Calu3 (cell line): ENCODE measurements at regions not wholly inside any gene's neighbourhood (a gene's known extent, or its start where the extent isn't known, plus 50 kb on each side); places are given as distances from the start of the nearest gene placed in this dataset.

Experiments
- BruUV-seq: library from RNA; stranded (reverse); fragments of 400-500 nt; replicated peaks from 2 replicates; lab custom pipeline; 2021; lab: Mats Ljungman, UMichigan
- CTCF ChIA-PET: fragments of 300-600 bp; sonication (Branson Sonifier 250); formaldehyde crosslinking; loops from one replicate; lab custom pipeline; 2022; ENCODE audit warnings: antibody characterized with exemption; lab: Charles Lee
- DNase-seq: peaks from one replicate; pipeline ENCODE4 v3.0.0; 2022
- H3K27ac Mint-ChIP-seq: one replicate; pipeline ENCODE4 v1.8.0; 2022; ENCODE audit warnings: mixed read lengths; ENCODE audit not compliant: unreplicated experiment
- H3K27me3 Mint-ChIP-seq: one replicate; pipeline ENCODE4 v1.8.0; 2022; ENCODE audit warnings: mixed read lengths; ENCODE audit not compliant: unreplicated experiment
- H3K36me3 Mint-ChIP-seq: one replicate; pipeline ENCODE4 v1.8.0; 2022; ENCODE audit warnings: mild to moderate bottlenecking, moderate library complexity, mixed read lengths; ENCODE audit not compliant: insufficient read depth, unreplicated experiment
- H3K4me1 Mint-ChIP-seq: one replicate; pipeline ENCODE4 v1.8.0; 2022; ENCODE audit warnings: mild to moderate bottlenecking, low read depth, mixed read lengths; ENCODE audit not compliant: unreplicated experiment
- H3K4me3 Mint-ChIP-seq: one replicate; pipeline ENCODE4 v1.8.0; 2022; ENCODE audit warnings: mild to moderate bottlenecking, low read depth, moderate library complexity, mixed read lengths; ENCODE audit not compliant: unreplicated experiment
- H3K9me3 Mint-ChIP-seq: one replicate; pipeline ENCODE4 v1.8.0; 2022; ENCODE audit warnings: low read depth, mixed read lengths; ENCODE audit not compliant: unreplicated experiment
- CTCF ChIP-seq: fragments of 200-600 bp; IDR thresholded peaks from one replicate; pipeline ENCODE4 v1.8.0; 2022; ENCODE audit warnings: antibody characterized with exemption; ENCODE audit not compliant: unreplicated experiment
- intact Hi-C: fragments of 100-400 bp; cut with micrococcal nuclease; formaldehyde crosslinking; loops from one replicate; pipeline ENCODE4 v1.10.0; 2022; ENCODE audit not compliant: unreplicated experiment

GRCh38 chr4:130545171-130545570 is 1449.2 kb downstream of the C4orf33 start:
- no peak for TF ChIP-seq CTCF
- Mint-ChIP-seq H3K4me1 (peaks cover 8% of the 10 kb centered on the region), H3K27ac (no peak overlapping the region), H3K4me3 (no peak overlapping the region), H3K9me3 (no peaks in the 10 kb centered on the region), H3K27me3 (no peaks in the 10 kb centered on the region), H3K36me3 (no peaks in the 10 kb centered on the region)
- intact Hi-C loops: no loop called here
- CTCF ChIA-PET: no interaction called here
- DNase-seq: no peak
- BruUV-seq: no TSS peak

GRCh38 chr4:130545596-130545995 is 1449.6 kb downstream of the C4orf33 start:
- Mint-ChIP-seq H3K4me3 (no peak overlapping the region), H3K36me3 (no peaks in the 10 kb centered on the region), H3K9me3 (no peaks in the 10 kb centered on the region), H3K4me1 (peaks cover 8% of the 10 kb centered on the region), H3K27me3 (no peaks in the 10 kb centered on the region), H3K27ac (no peak overlapping the region)
- BruUV-seq: no TSS peak
- CTCF ChIA-PET: no interaction called here
- intact Hi-C loops: no loop called here
- DNase-seq: no peak
- TF ChIP-seq CTCF: no peak

- intact Hi-C loops: no loop called here
- no peak for TF ChIP-seq CTCF
- no peaks in the 10 kb centered on the region for H3K27me3 Mint-ChIP-seq
- no TSS peak for BruUV-seq
- H3K9me3 Mint-ChIP-seq: peaks cover 3% of the 10 kb centered on the region
- peaks cover 6% of the 10 kb centered on the region for H3K36me3 Mint-ChIP-seq
- CTCF ChIA-PET: no interaction called here
- H3K4me1 Mint-ChIP-seq: peaks cover 8% of the 10 kb centered on the region
- no peak for DNase-seq
- no peak overlapping the region for H3K4me3 Mint-ChIP-seq
- H3K27ac Mint-ChIP-seq: no peak overlapping the region
Observed at GRCh38 chr4:130559268-130559667, 1463.3 kb downstream of the C4orf33 start.

- Mint-ChIP-seq H3K27ac (no peak overlapping the region), H3K36me3 (peaks cover 6% of the 10 kb centered on the region), H3K9me3 (peaks cover 2% of the 10 kb centered on the region), H3K4me3 (peak overlapping the region; percentile 67), H3K27me3 (no peaks in the 10 kb centered on the region), H3K4me1 (peaks cover 23% of the 10 kb centered on the region)
- CTCF ChIA-PET: interaction anchor here (0.8 to 1.9 kb wide), 2 partner anchors 245 to 248 kb away, joined by 3 to 9 read pairs; no protein-coding TSS in a partner anchor
- TF ChIP-seq CTCF: peak; percentile 43
- no TSS peak for BruUV-seq
- intact Hi-C loops: loop anchor here (1.0 to 10.0 kb wide), 4 partner anchors 199 to 1199 kb away; no protein-coding TSS in a partner anchor
- DNase-seq: peak; percentile 70
Observed at GRCh38 chr4:130563185-130563888, 1467.4 kb downstream of the C4orf33 start.
